ENCODE measurements at regions not wholly inside any gene's neighbourhood (a gene's known extent, or its start where the extent isn't known, plus 50 kb on each side); places are given as distances from the start of the nearest gene placed in this dataset.
"Not testable (repeated sequence)": the region's sequence is repeated elsewhere in the genome, so short reads cannot be mapped to it uniquely, and the experiment has no call there.

- DNase-seq: no peak
Measured at GRCh38 chr3:20696388-20697150, 510.6 kb upstream of the SGO1 start.

GRCh38 chr3:20692675-20693074 lies 506.7 kb upstream of the SGO1 start:
- no peak for DNase-seq

- DNase-seq: no peak
Measured at GRCh38 chr3:20683910-20684309, 497.9 kb upstream of the SGO1 start.

DNA sequence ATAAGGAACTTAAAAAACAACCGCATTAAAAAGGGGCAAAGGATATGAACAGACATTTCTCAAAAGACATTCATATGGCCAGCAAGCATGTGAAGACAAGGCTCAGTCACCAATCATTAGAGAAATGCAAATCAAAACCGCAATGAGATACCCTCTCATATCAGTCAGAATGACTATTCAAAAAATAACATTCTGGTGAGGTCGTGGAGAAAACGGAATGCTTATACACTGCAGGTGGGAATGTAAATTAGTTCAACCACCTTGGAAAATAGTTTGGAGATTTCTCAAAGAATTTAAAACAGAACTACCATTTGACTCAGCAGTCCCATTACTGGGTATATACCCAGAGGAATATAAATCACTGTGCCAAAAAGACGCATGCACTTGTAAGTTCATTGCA lies 496.6 kb upstream of the SGO1 start:
- no peak for DNase-seq

DNA sequence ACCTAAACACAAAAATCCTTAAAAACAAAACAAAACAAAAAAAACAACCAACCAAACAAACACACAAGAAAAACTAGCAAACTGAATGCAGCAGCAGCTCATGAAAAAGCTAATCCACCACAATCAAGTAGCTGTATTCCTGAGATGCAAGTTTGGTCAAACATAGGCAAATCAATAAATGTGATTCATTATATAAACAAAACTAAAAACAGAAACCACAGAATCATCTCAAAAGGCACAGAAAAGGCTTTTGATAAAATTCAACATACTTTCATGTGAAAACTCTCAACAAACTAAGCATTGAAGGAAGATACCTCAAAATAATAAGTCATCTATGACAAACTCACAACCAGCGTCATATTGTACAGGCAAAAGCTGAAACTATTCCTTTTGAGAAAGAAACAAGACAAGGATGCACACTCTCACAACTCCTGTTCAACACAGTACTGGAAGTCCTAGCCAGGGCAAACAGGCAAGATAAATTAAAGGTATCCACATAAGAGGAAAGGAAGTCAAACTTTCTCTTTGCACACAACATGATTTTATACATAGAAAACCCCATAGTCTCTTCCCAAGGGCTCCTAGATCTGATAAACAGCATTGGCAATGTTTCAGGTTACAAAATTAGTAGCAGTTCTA lies 495.1 kb upstream of the SGO1 start:
- no peak for DNase-seq

- no peak for DNase-seq
Measured at GRCh38 chr3:20673866-20674265, 487.9 kb upstream of the SGO1 start.

DNA sequence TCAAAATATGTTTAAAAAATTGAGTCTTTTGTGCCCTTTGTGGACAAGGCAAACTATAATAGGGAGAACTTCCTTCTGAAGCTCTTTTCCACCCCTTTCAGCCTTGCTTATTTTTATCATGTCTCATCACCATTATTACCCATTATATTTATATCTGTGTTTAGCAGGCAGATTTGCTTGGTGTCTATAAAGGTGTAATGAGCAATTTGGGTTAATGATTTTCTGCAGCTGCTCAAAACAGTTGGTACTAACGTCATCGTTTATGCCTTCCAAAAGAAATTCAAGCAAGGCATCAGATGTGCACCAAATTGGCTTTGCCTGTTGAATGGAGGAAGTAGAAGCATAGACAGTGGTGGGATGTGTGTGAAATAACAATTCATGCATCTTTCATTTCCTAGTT lies 483.7 kb upstream of the SGO1 start:
- no peak for DNase-seq

DNA sequence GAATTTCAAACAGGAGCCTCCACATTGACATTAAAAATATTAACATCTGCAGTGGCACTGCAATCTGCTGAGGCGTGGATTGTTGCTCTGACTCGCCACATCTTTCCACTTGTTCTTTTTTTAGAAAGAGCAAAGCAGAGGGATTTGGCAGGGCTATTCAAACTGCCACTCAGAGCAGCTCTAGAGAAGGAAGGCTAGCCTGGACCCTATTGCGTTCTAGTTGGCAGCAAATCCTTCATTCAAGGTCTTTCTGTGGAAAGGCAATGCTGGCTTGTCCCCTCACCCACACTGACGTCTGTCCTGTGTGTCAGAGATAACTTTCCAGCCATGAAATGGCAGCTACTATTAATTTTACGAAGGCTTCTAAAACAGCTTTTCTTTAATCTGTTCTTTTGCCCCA lies 483.2 kb upstream of the SGO1 start:
- no peak for DNase-seq

DNA sequence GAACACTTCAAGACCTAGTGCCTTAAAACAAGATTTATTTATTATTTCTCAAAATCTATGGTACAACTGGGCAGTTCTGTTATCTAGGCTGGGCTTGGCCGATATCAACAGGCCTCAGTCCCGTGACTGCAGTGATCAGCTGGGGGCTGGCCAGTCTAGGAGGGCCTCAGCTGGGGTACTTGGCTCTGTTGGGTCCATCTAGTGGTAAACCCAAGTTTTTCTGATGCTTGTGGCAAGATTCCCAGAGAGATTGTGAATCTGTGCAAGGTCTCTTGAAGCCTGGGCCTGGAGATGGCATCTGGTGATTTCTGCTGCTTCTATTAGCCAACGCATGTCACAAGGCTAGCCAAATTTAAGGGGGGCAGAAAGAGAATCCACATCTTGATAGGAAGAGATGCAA lies 482.4 kb upstream of the SGO1 start:
- DNase-seq: no peak

DNA sequence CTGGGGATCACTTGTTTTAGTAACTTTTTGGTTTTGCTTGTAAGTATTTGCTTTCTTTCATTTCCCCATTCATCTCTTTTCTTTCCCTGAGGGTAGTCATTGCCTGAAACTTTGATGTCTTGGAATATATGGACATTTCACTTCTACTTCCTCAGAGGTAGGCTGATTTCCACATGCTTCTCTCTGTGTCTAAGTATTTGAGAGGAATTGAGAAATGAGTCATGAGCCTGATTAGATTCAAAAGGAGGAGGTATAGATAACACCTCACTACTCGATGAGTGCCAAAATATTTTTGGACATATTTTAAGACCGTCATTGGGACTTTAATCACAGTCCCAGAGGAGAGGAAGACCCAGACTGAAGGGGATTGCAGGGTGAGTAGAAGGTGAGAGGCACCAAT lies 480.1 kb upstream of the SGO1 start:
- no peak for DNase-seq

DNA sequence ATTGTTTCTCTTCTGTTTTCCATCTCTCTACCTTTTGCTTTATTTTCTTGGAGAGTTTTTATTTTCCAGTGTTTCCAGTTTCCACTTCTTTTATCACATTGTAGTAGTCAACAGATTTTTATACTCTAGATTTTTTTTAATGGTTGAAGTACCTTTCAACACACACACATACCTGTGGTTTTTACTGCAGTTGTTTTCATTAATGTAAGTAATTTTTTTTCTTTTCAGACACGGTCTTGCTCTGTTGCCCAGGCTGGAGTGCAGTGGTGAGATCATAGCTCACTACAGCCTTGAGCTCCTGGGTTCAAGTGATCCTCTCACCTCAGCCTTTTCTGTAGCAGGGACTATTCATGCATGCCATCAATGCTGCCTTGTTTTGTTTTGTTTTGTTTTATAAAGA lies 472.5 kb upstream of the SGO1 start:
- no peak for DNase-seq

GRCh38 chr3:20657560-20657959 lies 471.6 kb upstream of the SGO1 start:
- DNase-seq: no peak

GRCh38 chr3:20652231-20652986 lies 466.4 kb upstream of the SGO1 start:
- no peak for DNase-seq

GRCh38 chr3:20648921-20649381 lies 462.9 kb upstream of the SGO1 start:
- DNase-seq: no peak

DNA sequence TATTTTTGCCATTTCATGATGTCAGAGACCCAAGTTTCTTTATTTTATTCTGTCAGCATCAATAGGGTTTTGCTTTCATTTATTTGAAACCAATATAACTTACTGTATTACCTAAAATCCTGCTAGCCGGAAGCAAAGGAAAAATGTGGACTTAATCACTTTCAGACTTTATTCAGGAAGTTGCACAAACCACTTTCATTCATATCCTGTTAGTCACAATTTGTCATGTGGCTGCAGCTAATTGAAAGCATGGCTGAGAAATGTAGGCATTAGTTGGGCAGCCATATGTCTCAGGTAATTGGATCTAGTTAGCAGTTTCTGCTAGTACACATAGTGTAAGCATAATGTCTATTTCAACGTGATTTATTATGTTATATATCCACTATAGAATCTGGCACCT lies 462.3 kb upstream of the SGO1 start:
- DNase-seq: no peak

- DNase-seq: no peak
Measured at GRCh38 chr3:20646425-20646824, 460.4 kb upstream of the SGO1 start.

DNA sequence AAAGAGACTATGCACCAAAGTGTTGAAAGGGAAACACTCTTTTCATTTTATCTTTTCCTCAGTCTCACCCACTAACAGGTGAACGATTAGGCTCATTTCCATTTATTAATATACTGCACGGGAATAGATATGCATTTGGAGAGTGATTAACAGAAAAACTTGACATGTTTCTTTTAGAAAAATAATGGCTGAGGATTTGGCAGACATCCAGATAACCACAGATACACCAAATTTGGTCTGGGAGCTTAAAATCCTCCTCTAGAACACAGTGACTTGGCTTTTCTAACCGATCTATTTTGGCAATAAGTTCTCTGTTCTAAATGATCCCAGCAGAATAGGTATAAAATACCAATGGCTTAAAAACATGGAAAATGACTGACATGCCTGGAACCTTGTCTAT lies 459.3 kb upstream of the SGO1 start:
- no peak for DNase-seq

DNA sequence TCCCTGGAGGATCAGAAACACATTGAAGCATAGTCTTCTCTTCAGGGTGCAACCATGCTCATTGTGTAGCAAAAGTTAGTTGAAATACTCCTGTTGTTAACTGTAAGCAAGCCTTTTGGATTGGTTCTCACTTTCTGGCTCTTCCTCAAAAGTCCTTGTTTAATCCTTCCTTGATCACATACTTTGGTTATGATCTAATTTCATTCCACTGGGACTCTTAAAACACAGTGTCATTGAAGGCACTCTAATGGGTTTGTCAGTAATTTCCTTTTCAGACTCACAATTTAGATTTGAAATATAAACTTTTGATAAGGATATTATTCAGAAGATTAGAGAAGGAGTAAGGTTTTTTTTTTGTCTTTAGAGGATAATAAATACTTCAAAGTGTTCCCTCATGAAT lies 451.7 kb upstream of the SGO1 start:
- no peak for DNase-seq

- DNase-seq: no peak
Measured at GRCh38 chr3:20622304-20622703, 436.3 kb upstream of the SGO1 start.

GRCh38 chr3:20618621-20619020 lies 432.6 kb upstream of the SGO1 start:
- not testable (repeated sequence) for DNase-seq

DNA sequence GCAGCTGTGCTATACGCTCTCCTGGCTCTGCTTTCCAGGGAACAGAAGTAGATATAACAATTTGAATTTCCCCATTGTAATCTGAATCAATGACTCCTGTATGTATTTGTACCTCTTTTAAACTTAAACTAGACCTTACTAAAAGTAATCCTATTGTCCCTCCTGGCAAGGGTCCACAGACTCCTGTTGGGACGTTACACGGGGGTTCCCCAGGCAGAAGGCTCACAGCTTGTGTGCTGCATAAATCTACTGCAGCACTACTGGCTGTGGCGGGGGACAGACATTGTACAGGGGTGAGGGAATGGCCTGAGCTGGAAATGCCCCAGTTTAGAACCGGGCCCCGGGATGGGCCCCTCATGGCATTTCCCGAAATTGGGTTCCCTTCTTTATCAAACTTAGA lies 432.2 kb upstream of the SGO1 start:
- DNase-seq: not testable (repeated sequence)

DNA sequence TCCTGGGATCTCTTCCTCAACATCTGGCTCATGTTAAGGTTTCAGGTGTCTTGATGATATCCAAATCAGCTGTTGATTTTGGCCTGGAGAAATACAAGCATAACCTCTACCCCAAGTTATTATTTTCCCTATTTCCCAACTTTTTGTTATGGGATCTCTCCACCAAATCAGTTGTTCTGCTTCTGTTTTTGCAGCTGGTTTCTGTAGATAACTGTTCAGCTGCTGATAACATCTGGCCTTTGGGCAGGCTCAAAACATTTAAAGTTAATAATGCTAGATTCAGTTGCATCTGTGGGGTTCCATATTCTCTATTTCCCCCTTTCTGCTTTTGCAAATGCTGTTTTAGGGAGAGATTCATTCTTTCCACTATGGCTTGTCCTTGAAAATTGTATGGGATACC lies 430.0 kb upstream of the SGO1 start:
- not testable (repeated sequence) for DNase-seq

GRCh38 chr3:20608054-20608738 lies 422.2 kb upstream of the SGO1 start:
- no peak for DNase-seq
